B cell (primary cell): ENCODE measurements at regions not wholly inside any gene's neighbourhood (a gene's known extent, or its start where the extent isn't known, plus 50 kb on each side); places are given as distances from the start of the nearest gene placed in this dataset.

ENCODE experiments used
- CTCF ChIP-seq: fragments of 200-600 bp; IDR thresholded peaks from one replicate; pipeline ENCODE4 v1.8.0; 2022; ENCODE audit warnings: antibody characterized with exemption, mild to moderate bottlenecking
- EZH2 ChIP-seq: IDR thresholded peaks from 2 replicates; pipeline ENCODE4 v1.6.1; 2012; ENCODE audit warnings: borderline replicate concordance, low read depth, mild to moderate bottlenecking, moderate library complexity, low read length; ENCODE audit not compliant: insufficient read depth, poor library complexity, severe bottlenecking

GRCh38 chr16:60675022-60675421 lies 1361.2 kb downstream of the CDH8 start:
- TF ChIP-seq CTCF = no peak
- TF ChIP-seq EZH2 = no peak
